Sigmoid colon (tissue), 4 donors: ENCODE measurements at regions not wholly inside any gene's neighbourhood (a gene's known extent, or its start where the extent isn't known, plus 50 kb on each side); places are given as distances from the start of the nearest gene placed in this dataset.

Experiments
- CTCF ChIP-seq, 4 experiments: fragments of 450-650 bp in 3 of 4; fragments of 200-600 bp in 1 of 4; IDR thresholded peaks; one replicate each; pipeline ENCODE4 v1.5.1; 2016 to 2019; ENCODE audit warnings: antibody characterized with exemption in 4 of 4, mild to moderate bottlenecking in 3 of 4, moderate library complexity in 2 of 4
- EP300 ChIP-seq, 4 donors: sonication (generic); formaldehyde crosslinking; IDR thresholded peaks; one replicate each; pipeline ENCODE4 v1.6.1; 2017; ENCODE audit warnings: antibody characterized with exemption in 4 of 4
- POLR2A ChIP-seq, 2 donors: fragments of 450-650 bp; IDR thresholded peaks; one replicate each; pipeline ENCODE4 v1.6.1; 2016; ENCODE audit warnings: antibody characterized with exemption in 2 of 2, mild to moderate bottlenecking in 2 of 2, moderate library complexity in 2 of 2
- POLR2AphosphoS5 ChIP-seq, 4 donors: sonication (generic); formaldehyde crosslinking; IDR thresholded peaks; one replicate each; pipeline ENCODE4 v1.6.1; 2017; ENCODE audit warnings: antibody characterized with exemption in 4 of 4

GRCh38 chr5:142441616-142442015 is 116.8 kb upstream of the SPRY4 start:
- TF ChIP-seq CTCF (IDR thresholded peaks at IDR 0.05): no peak
- TF ChIP-seq POLR2AphosphoS5 (IDR thresholded peaks at IDR 0.05): no peak
- no peak for TF ChIP-seq POLR2A (IDR thresholded peaks at IDR 0.05)
- TF ChIP-seq EP300 (IDR thresholded peaks at IDR 0.05): no peak
